PFSK-1 (cell line): ENCODE measurements at regions not wholly inside any gene's neighbourhood (a gene's known extent, or its start where the extent isn't known, plus 50 kb on each side); places are given as distances from the start of the nearest gene placed in this dataset.

Source experiments
- FOXP2 ChIP-seq: optimal IDR thresholded peaks from 2 replicates; pipeline ENCODE3; 2011; ENCODE audit warnings: borderline replicate concordance, control low read depth, inconsistent platforms; ENCODE audit not compliant: insufficient read depth; ENCODE audit errors: extremely low read length, extremely low read depth
- POLR2AphosphoS5 ChIP-seq: IDR thresholded peaks from 2 replicates; pipeline ENCODE4 v1.6.1; 2012; ENCODE audit warnings: low read depth, mild to moderate bottlenecking, control low read depth, low read length, moderate library complexity
- SIN3A ChIP-seq: IDR thresholded peaks from 2 replicates; pipeline ENCODE4 v1.6.1; 2012; ENCODE audit warnings: mild to moderate bottlenecking, low read length, moderate library complexity, borderline replicate concordance; ENCODE audit not compliant: insufficient read depth
- TAF1 ChIP-seq: IDR thresholded peaks from 2 replicates; pipeline ENCODE4 v1.6.1; 2012; ENCODE audit warnings: low read length, control low read depth, borderline replicate concordance; ENCODE audit not compliant: insufficient read depth
- TF ChIP-seq, protein P1 (sequence below), 2 experiments: IDR thresholded peaks; 2 replicates each; pipeline versions ENCODE4 v1.6.1 to v1.8.0; 2011 to 2012; ENCODE audit warnings: low read depth in 2 of 2, low read length in 2 of 2, control low read depth in 1 of 2, inconsistent platforms in 1 of 2, mild to moderate bottlenecking in 1 of 2, moderate library complexity in 1 of 2; ENCODE audit not compliant: insufficient read depth in 1 of 2

DNA sequence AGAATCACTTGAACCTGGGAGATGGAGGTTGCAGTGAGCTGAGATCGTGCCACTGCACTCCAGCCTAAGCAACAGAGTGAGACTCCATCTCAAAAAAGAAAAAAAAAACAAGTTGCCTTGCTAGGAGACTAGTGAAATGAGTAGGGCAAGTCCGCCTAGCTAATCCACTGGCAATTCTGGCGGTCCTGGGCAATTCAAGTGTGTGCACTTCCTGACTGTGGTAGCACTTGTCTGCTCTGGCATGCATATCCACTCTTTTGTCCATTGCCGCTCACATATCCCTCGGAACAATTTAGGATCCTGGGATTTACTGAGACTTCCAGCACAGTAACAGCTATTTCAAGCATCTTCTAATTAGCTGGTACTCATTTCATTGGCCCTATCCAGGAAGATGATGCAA lies 426.3 kb upstream of the ADGRL2 start:
- TF ChIP-seq, protein P1, sequence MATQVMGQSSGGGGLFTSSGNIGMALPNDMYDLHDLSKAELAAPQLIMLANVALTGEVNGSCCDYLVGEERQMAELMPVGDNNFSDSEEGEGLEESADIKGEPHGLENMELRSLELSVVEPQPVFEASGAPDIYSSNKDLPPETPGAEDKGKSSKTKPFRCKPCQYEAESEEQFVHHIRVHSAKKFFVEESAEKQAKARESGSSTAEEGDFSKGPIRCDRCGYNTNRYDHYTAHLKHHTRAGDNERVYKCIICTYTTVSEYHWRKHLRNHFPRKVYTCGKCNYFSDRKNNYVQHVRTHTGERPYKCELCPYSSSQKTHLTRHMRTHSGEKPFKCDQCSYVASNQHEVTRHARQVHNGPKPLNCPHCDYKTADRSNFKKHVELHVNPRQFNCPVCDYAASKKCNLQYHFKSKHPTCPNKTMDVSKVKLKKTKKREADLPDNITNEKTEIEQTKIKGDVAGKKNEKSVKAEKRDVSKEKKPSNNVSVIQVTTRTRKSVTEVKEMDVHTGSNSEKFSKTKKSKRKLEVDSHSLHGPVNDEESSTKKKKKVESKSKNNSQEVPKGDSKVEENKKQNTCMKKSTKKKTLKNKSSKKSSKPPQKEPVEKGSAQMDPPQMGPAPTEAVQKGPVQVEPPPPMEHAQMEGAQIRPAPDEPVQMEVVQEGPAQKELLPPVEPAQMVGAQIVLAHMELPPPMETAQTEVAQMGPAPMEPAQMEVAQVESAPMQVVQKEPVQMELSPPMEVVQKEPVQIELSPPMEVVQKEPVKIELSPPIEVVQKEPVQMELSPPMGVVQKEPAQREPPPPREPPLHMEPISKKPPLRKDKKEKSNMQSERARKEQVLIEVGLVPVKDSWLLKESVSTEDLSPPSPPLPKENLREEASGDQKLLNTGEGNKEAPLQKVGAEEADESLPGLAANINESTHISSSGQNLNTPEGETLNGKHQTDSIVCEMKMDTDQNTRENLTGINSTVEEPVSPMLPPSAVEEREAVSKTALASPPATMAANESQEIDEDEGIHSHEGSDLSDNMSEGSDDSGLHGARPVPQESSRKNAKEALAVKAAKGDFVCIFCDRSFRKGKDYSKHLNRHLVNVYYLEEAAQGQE (IDR thresholded peaks at IDR 0.05; ENCODE audit: insufficient read depth in 1 of 2, low read depth in 2 of 2, low read length in 2 of 2) = no peak
- TF ChIP-seq SIN3A (no peak), POLR2AphosphoS5 (no peak), TAF1 (no peak), FOXP2 (no peak)
